Kidney epithelial cell (primary cell): ENCODE measurements at regions not wholly inside any gene's neighbourhood (a gene's known extent, or its start where the extent isn't known, plus 50 kb on each side); places are given as distances from the start of the nearest gene placed in this dataset.

Source experiments
- DNase-seq: peaks from one replicate; pipeline ENCODE4 v3.0.0-alpha.2; 2010; ENCODE audit warnings: low read depth
- H3K27me3 ChIP-seq: 2 replicates; pipeline ENCODE4 v1.6.0; 2011; ENCODE audit warnings: low read length; ENCODE audit not compliant: control insufficient read depth, insufficient read depth
- H3K36me3 ChIP-seq: 2 replicates; pipeline ENCODE4 v1.5.1; 2011; ENCODE audit warnings: low read length; ENCODE audit not compliant: control insufficient read depth, insufficient read depth
- H3K4me3 ChIP-seq: 2 replicates; pipeline ENCODE4 v1.5.1; 2011; ENCODE audit warnings: low read depth, mild to moderate bottlenecking, control low read depth, low read length
- TF ChIP-seq, protein P1 (sequence below): IDR thresholded peaks from 2 replicates; pipeline ENCODE4 v1.5.1; 2011; ENCODE audit warnings: mild to moderate bottlenecking, moderate library complexity, low read length, control low read depth, inconsistent platforms; ENCODE audit not compliant: insufficient read depth, poor library complexity, severe bottlenecking

DNA sequence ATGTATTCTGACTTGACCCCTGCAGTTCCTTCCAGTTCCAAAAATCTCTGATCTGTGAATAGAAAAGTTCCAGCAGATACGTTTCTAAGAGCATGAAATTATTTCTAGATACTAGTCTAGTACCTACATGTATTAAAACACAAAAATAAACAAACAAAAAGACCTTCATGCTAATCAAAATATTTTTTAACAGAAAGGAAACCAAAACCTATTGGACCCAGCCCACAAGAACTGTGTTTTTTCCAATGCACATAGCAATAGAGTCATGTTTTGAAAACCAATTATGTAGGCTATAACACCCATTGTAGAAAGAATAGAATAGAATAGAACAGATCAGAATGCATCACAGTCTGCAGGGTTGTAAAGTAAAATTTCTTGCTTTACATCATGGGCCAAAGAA is 158.6 kb upstream of the TNFAIP3 start:
- Histone ChIP-seq H3K4me3 (no peak overlapping the region), H3K27me3 (no peaks in the 10 kb centered on the region), H3K36me3 (no peaks in the 10 kb centered on the region)
- TF ChIP-seq, protein P1, sequence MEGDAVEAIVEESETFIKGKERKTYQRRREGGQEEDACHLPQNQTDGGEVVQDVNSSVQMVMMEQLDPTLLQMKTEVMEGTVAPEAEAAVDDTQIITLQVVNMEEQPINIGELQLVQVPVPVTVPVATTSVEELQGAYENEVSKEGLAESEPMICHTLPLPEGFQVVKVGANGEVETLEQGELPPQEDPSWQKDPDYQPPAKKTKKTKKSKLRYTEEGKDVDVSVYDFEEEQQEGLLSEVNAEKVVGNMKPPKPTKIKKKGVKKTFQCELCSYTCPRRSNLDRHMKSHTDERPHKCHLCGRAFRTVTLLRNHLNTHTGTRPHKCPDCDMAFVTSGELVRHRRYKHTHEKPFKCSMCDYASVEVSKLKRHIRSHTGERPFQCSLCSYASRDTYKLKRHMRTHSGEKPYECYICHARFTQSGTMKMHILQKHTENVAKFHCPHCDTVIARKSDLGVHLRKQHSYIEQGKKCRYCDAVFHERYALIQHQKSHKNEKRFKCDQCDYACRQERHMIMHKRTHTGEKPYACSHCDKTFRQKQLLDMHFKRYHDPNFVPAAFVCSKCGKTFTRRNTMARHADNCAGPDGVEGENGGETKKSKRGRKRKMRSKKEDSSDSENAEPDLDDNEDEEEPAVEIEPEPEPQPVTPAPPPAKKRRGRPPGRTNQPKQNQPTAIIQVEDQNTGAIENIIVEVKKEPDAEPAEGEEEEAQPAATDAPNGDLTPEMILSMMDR, result no peak
- DNase-seq, result no peak

- TF ChIP-seq, protein P1, result no peak
- Histone ChIP-seq H3K4me3 (no peak overlapping the region), H3K27me3 (no peaks in the 10 kb centered on the region), H3K36me3 (no peaks in the 10 kb centered on the region)
- no peak for DNase-seq
Measured at GRCh38 chr6:137709424-137710236, 157.4 kb upstream of the TNFAIP3 start.

GRCh38 chr6:137711972-137712371 is 155.1 kb upstream of the TNFAIP3 start:
- Histone ChIP-seq H3K4me3 (no peak overlapping the region), H3K27me3 (no peaks in the 10 kb centered on the region), H3K36me3 (no peaks in the 10 kb centered on the region)
- TF ChIP-seq, protein P1, result no peak
- no peak for DNase-seq

DNA sequence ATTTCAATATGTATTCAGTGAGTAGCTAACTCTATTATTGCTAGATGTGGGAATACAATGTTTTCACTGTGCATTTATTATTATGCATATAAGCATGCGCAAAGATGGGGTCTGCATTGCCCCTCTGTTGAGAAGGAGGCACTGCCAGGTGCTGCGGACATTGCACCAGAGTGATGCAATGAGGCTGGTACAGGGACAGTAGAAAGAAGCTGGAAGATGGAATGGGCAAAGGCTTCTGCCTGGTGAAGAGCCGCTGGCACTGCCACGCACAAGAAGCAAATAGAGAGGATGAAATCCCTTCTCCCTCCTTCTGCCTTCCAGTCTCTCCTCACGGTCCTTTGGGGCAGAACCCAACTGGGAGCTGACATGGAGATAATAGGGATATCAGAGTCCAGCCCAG is 154.5 kb upstream of the TNFAIP3 start:
- no peak overlapping the region for H3K4me3 ChIP-seq
- TF ChIP-seq, protein P1, result no peak
- H3K36me3 ChIP-seq, result no peaks in the 10 kb centered on the region
- DNase-seq, result no peak
- H3K27me3 ChIP-seq, result no peaks in the 10 kb centered on the region

DNA sequence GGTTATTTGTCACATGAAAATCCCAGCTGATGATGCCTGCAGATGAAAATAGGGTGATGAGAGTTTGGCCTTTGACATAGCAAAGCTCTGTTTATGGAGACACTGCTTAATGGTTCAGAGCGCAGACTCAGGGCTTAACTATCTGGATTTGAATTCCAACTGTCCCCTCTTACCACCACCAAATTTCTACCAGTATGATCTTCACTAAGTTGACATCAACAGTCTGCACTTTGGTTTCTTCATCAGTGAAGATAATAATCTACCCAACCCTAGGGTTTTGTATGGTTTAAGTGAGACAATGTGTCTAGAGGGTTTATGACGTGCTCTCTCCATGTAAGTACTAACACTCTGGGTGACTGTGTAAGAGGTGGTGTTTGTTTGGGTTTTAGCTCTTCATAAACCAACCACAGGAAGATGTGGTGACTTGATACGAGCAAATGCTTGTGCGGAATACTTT is 151.4 kb upstream of the TNFAIP3 start:
- Histone ChIP-seq H3K36me3 (no peaks in the 10 kb centered on the region), H3K4me3 (no peak overlapping the region), H3K27me3 (no peaks in the 10 kb centered on the region)
- DNase-seq, result no peak
- TF ChIP-seq, protein P1, result no peak
